HEK293T (cell line): ENCODE measurements at regions not wholly inside any gene's neighbourhood (a gene's known extent, or its start where the extent isn't known, plus 50 kb on each side); places are given as distances from the start of the nearest gene placed in this dataset.

Source experiments
- BHLHE40 ChIP-seq: fragments of 450-650 bp; IDR thresholded peaks from 2 replicates; pipeline ENCODE4 v1.6.1; 2016; ENCODE audit warnings: mild to moderate bottlenecking, moderate library complexity, borderline replicate concordance
- HDGF ChIP-seq: fragments of 450-650 bp; IDR thresholded peaks from 2 replicates; pipeline ENCODE4 v1.6.1; 2017; ENCODE audit warnings: antibody characterized with exemption, borderline replicate concordance
- L3MBTL2 ChIP-seq: fragments of 450-650 bp; conservative IDR thresholded peaks from 2 replicates; pipeline ENCODE4 v1.6.1; 2016; ENCODE audit warnings: mild to moderate bottlenecking
- NFRKB ChIP-seq: fragments of 450-650 bp; IDR thresholded peaks from 2 replicates; pipeline ENCODE4 v1.6.1; 2016; ENCODE audit warnings: mild to moderate bottlenecking, moderate library complexity
- SUZ12 ChIP-seq: fragments of 450-650 bp; IDR thresholded peaks from 2 replicates; pipeline ENCODE4 v1.6.1; 2016; ENCODE audit warnings: mild to moderate bottlenecking
- TARDBP ChIP-seq: fragments of 450-650 bp; IDR thresholded peaks from 2 replicates; pipeline ENCODE4 v1.6.1; 2016

- TF ChIP-seq NFRKB (no peak), BHLHE40 (no peak), TARDBP (no peak), SUZ12 (no peak), HDGF (no peak), L3MBTL2 (no peak)
Measured at GRCh38 chr1:194653385-194653784, 1467.0 kb upstream of the B3GALT2 start.
